Thoracic aorta (tissue), 2 donors: ENCODE measurements at regions not wholly inside any gene's neighbourhood (a gene's known extent, or its start where the extent isn't known, plus 50 kb on each side); places are given as distances from the start of the nearest gene placed in this dataset.

Experiments used
- ATAC-seq: fragments of 150-250 bp; one replicate; pipeline ENCODE4 v1.8.0; 2017; ENCODE audit warnings: low read depth; ENCODE audit not compliant: insufficient number of reproducible peaks, low FRiP score
- DNase-seq: peaks from one replicate; pipeline ENCODE4 v3.0.0-alpha.2; 2020; ENCODE audit warnings: low spot score
- H3K27ac ChIP-seq, 2 donors: fragments of 200-600 bp; sonication (generic); 1 replicate in 1 of 2; 2 replicates in 1 of 2; pipeline ENCODE4 v1.5.1; 2016; ENCODE audit warnings: mild to moderate bottlenecking in 2 of 2, moderate library complexity in 2 of 2
- H3K27me3 ChIP-seq: fragments of 200-600 bp; sonication (generic); replicated peaks from 2 replicates; pipeline ENCODE4 v1.6.0; 2016; ENCODE audit warnings: mild to moderate bottlenecking; ENCODE audit not compliant: insufficient read depth
- H3K36me3 ChIP-seq: fragments of 200-600 bp; sonication (generic); one replicate; pipeline ENCODE4 v1.5.1; 2016
- H3K4me1 ChIP-seq, 2 donors: fragments of 200-600 bp; sonication (generic); 1 replicate in 1 of 2; 2 replicates in 1 of 2; pipeline versions ENCODE4 v1.5.1 to v1.6.0; 2016; ENCODE audit warnings: low read depth in 2 of 2, mild to moderate bottlenecking in 1 of 2; ENCODE audit not compliant: control insufficient read depth in 1 of 2
- H3K4me3 ChIP-seq: fragments of 200-600 bp; sonication (generic); 2 replicates; pipeline ENCODE4 v1.5.1; 2016; ENCODE audit warnings: mild to moderate bottlenecking
- H3K9me3 ChIP-seq: fragments of 200-600 bp; sonication (generic); 2 replicates; pipeline ENCODE4 v1.5.1; 2016
- CTCF ChIP-seq: fragments of 200-600 bp; sonication (generic); IDR thresholded peaks from one replicate; pipeline ENCODE4 v1.5.1; 2019; ENCODE audit warnings: antibody characterized with exemption

DNA sequence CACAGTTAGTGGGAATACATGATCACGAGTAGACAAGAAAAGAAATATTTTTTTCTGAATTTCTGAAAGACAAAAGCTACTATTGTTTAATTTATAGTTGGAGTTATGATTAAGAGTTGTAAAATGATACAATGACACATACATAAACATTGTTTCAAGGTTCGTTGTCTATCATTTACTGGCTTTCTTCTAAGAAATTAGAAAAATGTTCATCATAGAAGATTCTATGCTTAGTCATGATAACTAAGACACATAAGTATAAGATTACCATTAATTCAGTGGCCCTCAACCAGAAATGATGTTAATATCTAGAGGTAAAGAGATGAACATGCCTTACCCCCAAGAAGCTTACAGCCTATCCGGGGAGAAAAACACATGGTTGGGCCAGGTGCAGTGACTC lies 1832.8 kb upstream of the PRR20A start:
- no peak for ATAC-seq
- no peak overlapping the region for H3K4me3 ChIP-seq

DNA sequence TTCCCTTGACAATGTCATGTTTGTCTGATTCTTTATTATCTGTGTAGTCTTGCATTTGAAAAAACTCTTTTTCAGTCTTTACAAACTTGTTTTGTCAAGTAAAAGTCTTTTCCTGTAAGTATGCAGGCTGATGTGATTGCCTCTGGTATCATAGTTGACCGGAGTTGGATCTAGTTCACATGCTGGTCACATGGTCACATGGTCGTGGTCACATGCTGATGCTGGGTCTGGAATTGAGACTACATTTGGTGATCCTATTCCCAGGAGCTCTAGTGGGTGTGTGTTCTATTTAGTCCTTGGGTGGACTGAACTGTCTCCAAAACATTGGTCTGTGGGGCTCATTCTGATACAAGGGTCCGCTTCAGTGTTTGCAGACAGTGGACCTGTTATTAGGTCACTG lies 1798.8 kb upstream of the PRR20A start:
- Histone ChIP-seq H3K36me3 (no peaks in the 10 kb centered on the region), H3K27me3 (no peaks in the 10 kb centered on the region), H3K27ac (no peak overlapping the region), H3K4me3 (no peak overlapping the region), H3K9me3 (no peaks in the 10 kb centered on the region), H3K4me1 (no peaks in the 10 kb centered on the region)
- ATAC-seq, result no peak
- no peak for DNase-seq
- no peak for TF ChIP-seq CTCF

More for the DNA sequence above, 1832.8 kb upstream of the PRR20A start:
- Histone ChIP-seq H3K36me3 (no peaks in the 10 kb centered on the region), H3K4me1 (no peaks in the 10 kb centered on the region), H3K9me3 (no peaks in the 10 kb centered on the region), H3K27ac (no peak overlapping the region), H3K27me3 (no peaks in the 10 kb centered on the region)
- DNase-seq, result no peak
- TF ChIP-seq CTCF, result no peak

DNA sequence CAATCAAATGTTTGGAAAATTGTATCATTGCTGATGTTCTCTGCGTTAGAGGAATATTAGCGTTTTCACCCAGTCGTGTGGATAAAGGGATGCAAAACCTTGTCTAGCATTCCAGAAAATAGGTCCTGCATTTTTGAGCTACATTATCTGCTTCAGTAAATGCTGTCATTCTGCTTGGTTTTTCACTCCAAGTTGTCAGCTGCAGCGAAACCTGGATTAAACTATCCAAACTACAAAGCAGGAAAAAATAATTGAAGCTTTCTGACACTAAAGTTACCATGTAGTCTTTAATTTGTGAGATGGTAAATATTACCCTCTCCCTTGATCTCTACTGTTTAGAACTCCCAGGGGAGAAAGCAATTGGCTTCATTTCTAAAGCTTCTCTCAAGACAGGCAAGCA lies 1795.5 kb upstream of the PRR20A start:
- no peak overlapping the region for H3K4me3 ChIP-seq
- no peak overlapping the region for H3K27ac ChIP-seq
- TF ChIP-seq CTCF, result no peak
- no peaks in the 10 kb centered on the region for H3K36me3 ChIP-seq
- no peak for ATAC-seq
- no peaks in the 10 kb centered on the region for H3K4me1 ChIP-seq
- no peaks in the 10 kb centered on the region for H3K9me3 ChIP-seq
- no peak for DNase-seq
- H3K27me3 ChIP-seq, result no peaks in the 10 kb centered on the region

- Histone ChIP-seq H3K4me1 (no peaks in the 10 kb centered on the region), H3K36me3 (no peaks in the 10 kb centered on the region), H3K27ac (no peak overlapping the region), H3K4me3 (no peak overlapping the region), H3K9me3 (no peaks in the 10 kb centered on the region), H3K27me3 (no peaks in the 10 kb centered on the region)
- TF ChIP-seq CTCF, result no peak
- ATAC-seq, result no peak
- no peak for DNase-seq
Measured at GRCh38 chr13:55347528-55347927, 1793.2 kb upstream of the PRR20A start.

- no peaks in the 10 kb centered on the region for H3K4me1 ChIP-seq
- DNase-seq, result no peak
- H3K9me3 ChIP-seq, result no peaks in the 10 kb centered on the region
- TF ChIP-seq CTCF, result no peak
- no peak for ATAC-seq
- no peaks in the 10 kb centered on the region for H3K27me3 ChIP-seq
- H3K36me3 ChIP-seq, result no peaks in the 10 kb centered on the region
- H3K27ac ChIP-seq, result no peak overlapping the region
- H3K4me3 ChIP-seq, result no peak overlapping the region
Measured at GRCh38 chr13:55359067-55359466, 1781.7 kb upstream of the PRR20A start.
